HG03045 (cell line): ENCODE measurements at regions not wholly inside any gene's neighbourhood (a gene's known extent, or its start where the extent isn't known, plus 50 kb on each side); places are given as distances from the start of the nearest gene placed in this dataset.
"Not testable (repeated sequence)": the region's sequence is repeated elsewhere in the genome, so short reads cannot be mapped to it uniquely, and the experiment has no call there.

Experiments
- ATAC-seq: cut with Tn5 transposase; IDR thresholded peaks from one replicate; pipeline ENCODE4 v1.9.1; 2021; ENCODE audit warnings: mild to moderate bottlenecking, moderate library complexity; ENCODE audit not compliant: unreplicated experiment

GRCh38 chr1:72983011-72983410 lies 700.7 kb upstream of the NEGR1 start:
- not testable (repeated sequence) for ATAC-seq

- no peak for ATAC-seq
These were observed 687.1 kb upstream of the NEGR1 start for GRCh38 chr1:72969461-72969860.

DNA sequence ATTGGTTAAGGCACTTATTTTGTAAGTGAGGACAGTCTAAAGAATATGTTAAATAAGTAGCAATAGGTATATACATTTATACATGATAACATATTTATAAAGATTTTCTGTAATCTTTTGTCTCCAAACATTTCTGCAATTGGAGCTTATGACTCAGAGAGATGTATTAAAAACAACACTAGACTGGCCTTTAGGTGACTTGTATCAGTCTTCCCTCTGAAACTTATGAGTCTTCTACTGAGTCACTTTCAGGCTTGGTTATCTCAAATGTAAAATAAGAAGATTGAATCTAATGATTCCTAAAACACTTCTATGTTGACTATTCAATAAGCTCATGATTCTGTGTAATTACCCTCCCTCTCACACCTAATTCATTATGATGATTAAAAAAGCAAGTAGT lies 672.6 kb upstream of the NEGR1 start:
- ATAC-seq = no peak

DNA sequence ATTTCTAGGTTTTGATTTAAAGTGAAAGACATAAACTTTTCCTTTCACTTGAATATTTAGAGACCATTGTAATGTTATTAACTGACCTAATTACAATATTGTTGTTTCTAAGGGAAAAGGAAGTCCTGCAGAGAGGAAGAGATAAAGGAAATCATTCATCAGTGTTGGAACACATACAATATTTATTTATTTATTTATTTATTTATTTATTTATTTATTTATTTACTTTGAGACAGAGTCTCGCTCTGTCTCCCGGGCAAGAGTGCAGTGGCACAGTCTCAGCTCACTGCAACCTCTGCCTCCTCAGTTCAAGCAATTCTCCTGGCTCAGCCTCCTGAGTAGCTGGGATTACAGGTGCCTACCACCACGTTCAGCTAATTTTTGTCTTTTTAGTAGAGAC lies 668.6 kb upstream of the NEGR1 start:
- not testable (repeated sequence) for ATAC-seq

DNA sequence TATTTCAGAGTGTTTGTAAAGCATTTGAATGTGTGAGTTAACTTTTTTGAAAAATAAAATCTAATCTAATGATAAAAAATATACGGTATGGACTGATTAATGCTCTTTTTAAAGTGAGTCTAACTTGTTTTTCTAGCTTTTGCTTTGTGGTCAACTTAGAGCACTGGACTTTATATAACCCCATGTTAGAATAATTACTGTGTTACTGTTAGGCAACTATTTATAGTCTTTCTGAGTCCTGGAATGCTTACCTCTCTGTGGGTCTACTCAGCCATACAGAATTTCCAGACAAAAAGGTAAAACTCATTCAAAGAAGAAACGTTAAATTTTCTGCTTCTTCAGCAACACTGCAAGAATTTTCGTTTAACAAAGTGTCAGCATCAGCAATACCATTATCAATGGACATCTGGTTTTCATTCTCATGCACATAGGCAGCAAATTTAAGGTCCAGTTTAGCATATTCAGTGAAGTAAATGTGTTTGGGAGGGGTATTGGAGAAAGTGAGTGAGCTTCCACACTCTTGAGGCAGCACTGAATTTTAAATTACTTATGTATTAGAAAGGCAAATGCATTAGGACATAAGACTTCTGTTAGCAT lies 664.7 kb upstream of the NEGR1 start:
- ATAC-seq = no peak

DNA sequence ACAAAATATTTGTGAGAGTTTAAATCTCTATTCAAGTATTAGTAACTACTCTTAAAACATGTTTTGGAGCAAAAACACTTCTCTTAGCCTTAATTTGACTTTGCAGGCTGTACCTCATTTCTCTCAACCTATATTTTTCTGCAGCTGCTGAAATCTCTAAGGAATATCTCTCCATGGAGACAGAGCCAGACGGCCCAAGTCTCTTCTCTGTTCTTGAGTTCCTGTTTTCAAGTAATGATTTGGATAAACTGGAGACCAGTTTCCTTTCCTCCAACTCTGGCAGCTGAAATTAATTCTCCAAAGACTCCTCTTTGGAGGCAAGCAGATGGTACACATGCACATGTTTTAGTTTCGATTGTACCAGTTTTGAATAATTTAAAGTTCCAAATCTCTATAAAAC lies 659.7 kb upstream of the NEGR1 start:
- no peak for ATAC-seq

- ATAC-seq = no peak
These were observed 656.1 kb upstream of the NEGR1 start for GRCh38 chr1:72938408-72938807.

DNA sequence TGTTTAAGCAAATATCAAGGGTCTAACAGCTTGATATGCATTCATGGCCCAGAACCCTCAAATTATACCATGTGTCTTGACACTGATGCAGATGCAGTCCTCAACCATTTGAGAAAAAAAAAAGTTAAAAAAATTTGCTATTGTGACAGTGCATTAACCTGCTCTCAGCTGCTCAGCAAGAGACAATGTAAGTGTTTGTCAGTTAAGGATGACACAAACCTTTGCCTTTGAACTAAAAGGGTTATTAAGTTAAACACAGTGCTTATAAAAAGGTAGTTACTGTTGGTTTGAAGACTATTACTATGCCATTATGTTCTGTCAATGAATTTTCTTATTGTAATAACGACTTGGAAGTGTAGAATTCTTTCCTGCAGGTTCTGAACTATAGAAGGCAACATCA lies 655.6 kb upstream of the NEGR1 start:
- ATAC-seq = no peak

- ATAC-seq = no peak
These were observed 654.6 kb upstream of the NEGR1 start for GRCh38 chr1:72936942-72937341.

DNA sequence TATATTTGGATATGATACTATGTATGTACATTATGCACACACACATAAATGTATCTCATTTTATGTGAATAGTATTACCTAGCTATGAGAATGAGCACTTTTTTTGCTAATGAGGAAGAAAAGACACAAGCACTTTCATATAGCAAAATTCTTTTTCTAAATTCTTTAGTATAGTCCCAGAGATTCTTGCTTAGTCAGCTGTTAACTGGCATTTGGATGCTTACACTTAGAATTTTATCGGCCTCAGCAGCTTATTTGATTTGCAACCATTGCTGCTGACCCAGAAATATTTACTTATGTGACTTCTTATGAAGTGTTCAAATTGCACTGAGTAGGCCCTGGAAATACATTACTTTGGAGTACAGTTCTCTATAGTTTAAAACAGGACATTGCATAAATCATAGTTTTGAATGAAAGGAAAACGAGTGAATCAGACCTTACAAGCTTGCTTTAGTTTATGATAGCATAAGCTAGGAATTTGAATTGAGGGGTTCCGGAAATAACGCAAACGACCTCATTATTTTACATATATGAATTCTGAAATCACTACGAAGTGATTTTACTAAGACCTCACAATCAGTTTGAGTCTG lies 653.9 kb upstream of the NEGR1 start:
- no peak for ATAC-seq

- no peak for ATAC-seq
These were observed 649.7 kb upstream of the NEGR1 start for GRCh38 chr1:72932025-72932424.

DNA sequence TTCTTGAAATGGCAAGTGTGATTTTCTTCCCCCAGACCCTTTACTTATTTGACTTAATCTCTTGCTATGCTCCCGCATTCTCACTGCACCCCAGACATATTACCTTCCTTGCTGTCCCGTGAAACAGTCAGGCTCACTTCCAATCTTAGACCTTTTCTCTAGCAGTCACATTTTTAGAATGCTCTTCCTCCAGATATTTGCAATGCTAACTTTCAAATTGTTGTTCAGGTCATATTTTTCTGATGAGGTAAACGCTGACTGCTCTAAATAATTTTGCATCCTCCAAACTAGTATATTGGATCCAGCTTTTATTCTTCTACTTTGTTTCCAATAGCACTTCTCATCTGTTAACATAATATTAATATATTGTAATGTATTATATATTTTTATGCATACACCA lies 648.2 kb upstream of the NEGR1 start:
- no peak for ATAC-seq

- ATAC-seq = no peak
These were observed 636.6 kb upstream of the NEGR1 start for GRCh38 chr1:72918940-72919339.

GRCh38 chr1:72917920-72918319 lies 635.6 kb upstream of the NEGR1 start:
- ATAC-seq = no peak

DNA sequence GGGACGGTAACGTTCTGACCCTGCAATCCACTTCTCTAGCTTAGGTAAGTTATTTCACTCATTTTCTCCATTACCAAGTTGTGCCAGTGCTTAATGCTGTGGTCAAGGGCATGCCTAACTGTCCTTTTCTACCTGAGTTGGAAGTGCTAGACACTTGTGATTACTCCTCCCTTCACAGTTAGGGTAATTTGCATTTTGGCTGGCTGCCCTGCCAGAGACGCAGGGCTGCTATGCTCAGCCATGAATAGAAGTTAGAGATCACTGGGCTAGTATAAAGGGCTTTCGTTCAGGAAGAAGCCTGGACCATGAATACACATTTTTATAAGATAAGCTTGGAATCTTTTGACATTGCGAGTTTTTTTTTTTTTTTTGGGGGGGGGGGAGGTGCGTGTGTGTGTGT lies 633.2 kb upstream of the NEGR1 start:
- no peak for ATAC-seq

DNA sequence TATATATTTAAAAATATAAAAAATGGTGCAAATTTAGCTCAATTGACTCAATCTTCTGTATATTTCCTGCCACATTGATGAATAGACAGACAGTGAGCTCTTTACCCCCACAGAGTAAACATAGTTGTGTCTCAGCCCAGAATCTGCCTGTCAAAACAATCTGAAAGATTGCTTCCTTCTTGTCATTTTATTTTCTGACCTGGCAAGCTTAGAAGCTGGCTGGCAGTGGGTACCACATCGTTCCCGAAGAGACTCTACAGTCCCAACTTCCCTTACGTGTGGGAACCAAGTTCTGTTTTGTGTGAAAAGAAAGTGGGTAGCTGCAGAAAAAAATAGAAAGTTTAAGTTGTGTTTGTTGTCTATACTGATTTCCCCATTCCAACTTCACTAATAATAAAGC lies 629.3 kb upstream of the NEGR1 start:
- ATAC-seq = no peak

DNA sequence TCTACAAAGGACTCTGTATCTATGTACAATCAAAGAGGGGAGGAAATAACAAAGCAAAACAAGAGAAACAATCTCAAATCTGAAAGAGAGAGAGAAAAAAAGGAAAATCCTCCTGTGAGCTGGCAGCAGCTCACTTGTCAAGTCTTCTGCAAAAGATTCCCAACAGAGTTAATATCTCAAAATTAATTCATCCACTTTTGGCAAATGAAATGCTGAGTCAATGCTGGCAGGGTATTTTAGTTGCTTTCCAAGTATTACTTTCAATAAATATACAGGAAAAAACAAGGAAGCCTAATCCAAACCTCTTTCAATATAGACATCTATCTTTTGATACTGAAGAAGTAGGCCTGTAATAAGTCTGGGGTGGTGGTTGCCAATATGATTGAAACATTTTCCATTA lies 613.9 kb upstream of the NEGR1 start:
- ATAC-seq = no peak

DNA sequence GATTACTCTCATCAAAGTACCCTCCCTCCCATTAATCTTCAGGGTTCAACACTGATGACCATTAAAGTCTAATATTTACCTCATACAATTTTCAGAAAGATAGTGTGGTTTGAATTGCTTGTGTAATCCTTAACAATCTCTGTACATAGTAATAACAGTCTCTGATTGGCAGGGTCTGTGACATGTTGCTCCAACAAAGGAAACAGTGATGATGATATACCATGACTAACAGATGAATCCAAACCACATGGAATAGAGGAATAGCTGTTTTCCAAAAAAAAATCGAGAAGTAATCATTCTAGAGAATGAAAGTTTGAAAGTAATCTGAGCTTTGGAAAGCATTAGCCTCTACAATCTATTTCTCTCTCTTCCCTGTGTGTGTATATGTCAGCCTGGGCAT lies 610.1 kb upstream of the NEGR1 start:
- no peak for ATAC-seq

- ATAC-seq = no peak
These were observed 609.6 kb upstream of the NEGR1 start for GRCh38 chr1:72891976-72892375.

DNA sequence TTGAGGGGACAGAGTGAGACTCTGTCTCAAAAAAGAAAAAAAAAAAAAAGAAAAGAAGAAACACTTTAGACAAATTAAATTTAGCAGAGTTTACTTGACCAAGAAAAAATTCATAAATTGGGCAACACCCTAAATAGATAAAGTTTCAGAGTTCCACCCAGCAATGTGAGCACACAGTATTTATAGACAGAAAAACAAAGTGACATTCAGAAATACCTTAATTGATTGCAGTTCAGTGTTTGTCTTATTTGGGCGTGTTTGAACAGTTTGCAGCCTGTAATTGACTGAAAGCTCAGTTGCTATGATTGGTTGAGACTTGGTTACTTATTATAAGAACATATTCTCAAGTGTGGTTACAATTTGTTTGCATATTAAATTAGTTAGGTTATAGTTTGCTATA lies 603.5 kb upstream of the NEGR1 start:
- ATAC-seq = no peak

GRCh38 chr1:72885017-72885416 lies 602.7 kb upstream of the NEGR1 start:
- no peak for ATAC-seq

GRCh38 chr1:72869873-72870272 lies 587.5 kb upstream of the NEGR1 start:
- no peak for ATAC-seq

- no peak for ATAC-seq
These were observed 587.1 kb upstream of the NEGR1 start for GRCh38 chr1:72869441-72869840.
